GOT3 (cell line): ENCODE measurements at regions not wholly inside any gene's neighbourhood (a gene's known extent, or its start where the extent isn't known, plus 50 kb on each side); places are given as distances from the start of the nearest gene placed in this dataset.
"Not testable (repeated sequence)": the region's sequence is repeated elsewhere in the genome, so short reads cannot be mapped to it uniquely, and the experiment has no call there.

Experiments
- DNase-seq: peaks from one replicate; lab custom pipeline; 2025; ENCODE audit warnings: mixed read lengths; lab: John Stamatoyannopoulos, UW

- peak; percentile 9 for DNase-seq
Observed at GRCh38 chr17:77086433-77087010, 54.2 kb upstream of the SEC14L1 start.

GRCh38 chr17:77087650-77088454, 52.9 kb upstream of the SEC14L1 start:
- DNase-seq, result no peak

- peak; percentile 80 for DNase-seq
Observed at GRCh38 chr17:77088455-77089123, 52.2 kb upstream of the SEC14L1 start.

DNA sequence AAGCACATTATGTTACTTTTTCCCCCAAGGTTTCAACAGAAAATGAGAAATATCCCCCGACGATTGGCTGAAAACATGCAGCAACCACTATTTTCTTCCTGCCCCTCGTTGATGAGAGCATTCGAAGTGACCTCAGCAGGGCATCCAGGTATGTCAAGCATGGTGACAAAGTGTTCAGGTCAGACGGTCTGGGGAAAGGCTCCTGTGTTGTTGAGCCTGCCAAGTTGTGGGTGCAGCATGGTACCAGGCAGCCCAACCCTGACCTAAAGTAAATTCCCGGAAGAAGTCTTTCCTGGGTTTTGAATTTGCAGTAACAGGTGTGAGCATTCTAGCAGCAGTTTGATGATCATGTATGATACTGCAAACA, 51.7 kb upstream of the SEC14L1 start:
- no peak for DNase-seq

DNA sequence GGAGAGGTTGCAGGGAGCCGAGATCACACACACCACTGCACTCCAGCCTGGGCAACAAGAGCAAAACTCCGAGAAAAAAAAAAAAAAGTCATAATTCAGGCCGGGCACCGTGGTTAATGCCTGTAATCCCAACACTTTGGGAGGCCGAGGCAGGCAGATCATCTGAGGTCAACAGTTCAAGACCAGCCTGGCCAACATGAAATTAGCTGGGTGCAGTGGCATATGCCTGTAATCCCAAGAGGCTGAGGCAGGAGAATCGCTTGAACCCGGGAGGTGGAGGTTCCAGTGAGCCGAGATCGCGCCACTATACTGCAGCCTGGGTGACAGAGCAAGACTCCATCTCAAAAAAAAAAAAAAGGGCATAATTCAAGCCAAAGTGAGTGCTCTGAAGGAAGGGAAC, 50.8 kb upstream of the SEC14L1 start:
- DNase-seq, result not testable (repeated sequence)

DNA sequence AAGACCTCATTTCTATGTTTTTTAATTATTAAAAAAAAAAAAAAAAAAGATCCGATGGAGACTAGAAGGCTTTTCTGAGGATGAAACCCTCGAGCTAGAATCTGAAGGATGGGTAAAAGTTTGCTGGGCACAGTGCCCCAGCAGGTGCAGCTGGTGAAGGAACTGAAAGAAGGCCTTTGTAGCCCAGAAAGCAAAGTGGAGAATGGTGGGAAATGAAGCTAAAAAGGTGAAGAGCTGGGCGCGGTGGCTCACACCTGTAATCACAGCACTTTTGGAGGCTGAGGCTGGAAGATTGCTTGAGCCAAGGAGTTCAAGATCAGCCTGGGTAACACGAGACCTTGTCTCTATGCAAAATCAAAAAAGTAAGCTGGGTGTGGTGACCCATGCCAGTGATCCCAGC, 50.3 kb upstream of the SEC14L1 start:
- no peak for DNase-seq
